ENCODE measurements at regions not wholly inside any gene's neighbourhood (a gene's known extent, or its start where the extent isn't known, plus 50 kb on each side); places are given as distances from the start of the nearest gene placed in this dataset.

GRCh38 chr2:21404137-21404536 is 280.4 kb downstream of the TDRD15 start:
- no peak for DNase-seq

- no peak for DNase-seq
Observed at GRCh38 chr2:21404827-21405625, 281.3 kb downstream of the TDRD15 start.

GRCh38 chr2:21406386-21406785 is 282.6 kb downstream of the TDRD15 start:
- DNase-seq, result no peak

GRCh38 chr2:21406911-21407310 is 283.1 kb downstream of the TDRD15 start:
- DNase-seq, result peak; percentile 5

GRCh38 chr2:21407851-21408250 is 284.1 kb downstream of the TDRD15 start:
- no peak for DNase-seq

- DNase-seq, result no peak
Observed at GRCh38 chr2:21411741-21412140, 288.0 kb downstream of the TDRD15 start.

- no peak for DNase-seq
Observed at GRCh38 chr2:21412944-21413443, 289.2 kb downstream of the TDRD15 start.

- DNase-seq, result no peak
Observed at GRCh38 chr2:21415234-21415633, 291.5 kb downstream of the TDRD15 start.

GRCh38 chr2:21416226-21416625 is 292.5 kb downstream of the TDRD15 start:
- no peak for DNase-seq

- no peak for DNase-seq
Observed at GRCh38 chr2:21418456-21418855, 294.7 kb downstream of the TDRD15 start.

GRCh38 chr2:21420553-21421335 is 297.0 kb downstream of the TDRD15 start:
- DNase-seq, result no peak

- no peak for DNase-seq
Observed at GRCh38 chr2:21422050-21422449, 298.3 kb downstream of the TDRD15 start.

GRCh38 chr2:21422724-21423522 is 299.2 kb downstream of the TDRD15 start:
- DNase-seq, result no peak

- DNase-seq, result no peak
Observed at GRCh38 chr2:21423854-21424253, 300.1 kb downstream of the TDRD15 start.

GRCh38 chr2:21424375-21424774 is 300.6 kb downstream of the TDRD15 start:
- DNase-seq, result no peak

- no peak for DNase-seq
Observed at GRCh38 chr2:21427606-21428005, 303.8 kb downstream of the TDRD15 start.

- DNase-seq, result no peak
Observed at GRCh38 chr2:21428754-21429153, 305.0 kb downstream of the TDRD15 start.

- no peak for DNase-seq
Observed at GRCh38 chr2:21429747-21430146, 306.0 kb downstream of the TDRD15 start.

- peak; percentile 11 for DNase-seq
Observed at GRCh38 chr2:21431078-21431477, 307.3 kb downstream of the TDRD15 start.

GRCh38 chr2:21438949-21439348 is 315.2 kb downstream of the TDRD15 start:
- DNase-seq, result peak; percentile 19

- DNase-seq, result no peak
Observed at GRCh38 chr2:21441442-21441841, 317.7 kb downstream of the TDRD15 start.

- no peak for DNase-seq
Observed at GRCh38 chr2:21443494-21444105, 319.8 kb downstream of the TDRD15 start.

Data from tongue (tissue), 1 donor.